SH-SY5Y (cell line): ENCODE measurements at regions not wholly inside any gene's neighbourhood (a gene's known extent, or its start where the extent isn't known, plus 50 kb on each side); places are given as distances from the start of the nearest gene placed in this dataset.

Source experiments
- GATA2 ChIP-seq: IDR thresholded peaks from 2 replicates; pipeline ENCODE4 v1.6.1; 2011; ENCODE audit warnings: mild to moderate bottlenecking, low read depth, low read length
- GATA3 ChIP-seq: IDR thresholded peaks from 2 replicates; pipeline ENCODE4 v1.6.1; 2011; ENCODE audit warnings: low read depth, mild to moderate bottlenecking, low read length, moderate library complexity

DNA sequence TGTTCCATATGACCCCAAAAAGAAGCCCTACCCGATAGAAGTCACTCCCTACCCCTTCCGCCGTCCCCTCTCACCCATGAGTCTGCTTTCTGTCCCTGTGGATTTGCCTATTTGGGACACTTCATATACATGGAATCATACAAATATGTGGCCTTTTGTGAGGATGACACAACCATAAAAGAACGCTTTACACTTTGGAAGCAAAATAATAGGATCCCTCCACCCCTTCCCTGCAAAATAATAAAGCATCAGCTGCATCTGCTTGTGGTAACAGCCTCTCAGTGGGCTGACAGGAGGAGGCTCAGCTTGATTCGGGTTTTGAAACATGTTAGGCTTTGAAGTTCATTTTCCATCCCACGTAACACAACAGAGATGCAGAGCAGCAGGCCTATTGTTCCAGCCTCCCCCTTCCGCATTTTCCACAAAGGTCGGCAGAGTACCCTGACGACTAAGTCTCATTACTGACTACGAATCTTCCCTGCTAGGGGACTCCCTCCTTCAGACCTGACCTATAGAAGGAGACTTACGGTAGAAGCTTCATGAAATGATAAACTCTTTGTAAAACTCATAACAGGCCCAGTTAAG is 99.1 kb downstream of the ALDH8A1 start:
- TF ChIP-seq GATA3 (no peak), GATA2 (no peak)
